BJ (cell line): ENCODE measurements at regions not wholly inside any gene's neighbourhood (a gene's known extent, or its start where the extent isn't known, plus 50 kb on each side); places are given as distances from the start of the nearest gene placed in this dataset.

Source experiments
- CTCF ChIA-PET: fragments of 350-600 bp; formaldehyde crosslinking; extraction: SDS; loops from one replicate; lab custom pipeline; 2021; ENCODE audit warnings: antibody characterized with exemption, inconsistent platforms; lab: Yijun Ruan, JAX
- POLR2A ChIA-PET: fragments of 300-600 bp; sonication (Branson Sonifier 250); formaldehyde crosslinking; extraction: SDS; loops from one replicate; lab custom pipeline; 2021; ENCODE audit warnings: antibody characterized with exemption; lab: Charles Lee
- DNase-seq: peaks from one replicate; pipeline ENCODE4 v3.0.0-alpha.2; 2011; ENCODE audit warnings: low read depth
- H3K27me3 ChIP-seq: 2 replicates; pipeline ENCODE4 v1.6.0; 2011; ENCODE audit warnings: low read length; ENCODE audit not compliant: control insufficient read depth, insufficient read depth
- H3K36me3 ChIP-seq: 2 replicates; pipeline ENCODE4 v1.5.1; 2011; ENCODE audit warnings: low read length; ENCODE audit not compliant: control insufficient read depth, insufficient read depth
- H3K4me3 ChIP-seq: 2 replicates; pipeline ENCODE4 v1.5.1; 2011; ENCODE audit warnings: low read depth, mild to moderate bottlenecking, control low read depth, low read length
- CTCF ChIP-seq: IDR thresholded peaks from 2 replicates; pipeline ENCODE4 v1.5.1; 2011; ENCODE audit warnings: low read depth, mild to moderate bottlenecking, control low read depth, inconsistent platforms, low read length, moderate library complexity; ENCODE audit not compliant: insufficient read depth

GRCh38 chr16:20247076-20247475, 80.2 kb downstream of the GP2 start:
- ChIA-PET CTCF (no interaction called here), POLR2A (no interaction called here)
- no peak for DNase-seq
- no peak for TF ChIP-seq CTCF
- no peaks in the 10 kb centered on the region for H3K27me3 ChIP-seq
- no peaks in the 10 kb centered on the region for H3K36me3 ChIP-seq
- no peak overlapping the region for H3K4me3 ChIP-seq

- ChIA-PET CTCF (no interaction called here), POLR2A (no interaction called here)
- Histone ChIP-seq H3K36me3 (no peaks in the 10 kb centered on the region), H3K27me3 (no peaks in the 10 kb centered on the region), H3K4me3 (no peak overlapping the region)
- DNase-seq = no peak
- TF ChIP-seq CTCF = no peak
Observed at GRCh38 chr16:20243731-20244281, 83.5 kb downstream of the GP2 start.

GRCh38 chr16:20242568-20243255, 84.6 kb downstream of the GP2 start:
- no peaks in the 10 kb centered on the region for H3K27me3 ChIP-seq
- CTCF ChIA-PET = no interaction called here
- no peak for DNase-seq
- H3K36me3 ChIP-seq = no peaks in the 10 kb centered on the region
- POLR2A ChIA-PET = no interaction called here
- TF ChIP-seq CTCF = no peak
- no peak overlapping the region for H3K4me3 ChIP-seq

- no peak for TF ChIP-seq CTCF
- CTCF ChIA-PET = no interaction called here
- POLR2A ChIA-PET = no interaction called here
- no peak for DNase-seq
- no peaks in the 10 kb centered on the region for H3K27me3 ChIP-seq
- no peaks in the 10 kb centered on the region for H3K36me3 ChIP-seq
- no peak overlapping the region for H3K4me3 ChIP-seq
Observed at GRCh38 chr16:20241321-20241720, 86.0 kb downstream of the GP2 start.

GRCh38 chr16:20236579-20237289, 90.6 kb downstream of the GP2 start:
- H3K36me3 ChIP-seq = no peaks in the 10 kb centered on the region
- no peak for TF ChIP-seq CTCF
- ChIA-PET CTCF (no interaction called here), POLR2A (no interaction called here)
- H3K4me3 ChIP-seq = no peak overlapping the region
- no peak for DNase-seq
- no peaks in the 10 kb centered on the region for H3K27me3 ChIP-seq
